H9 (cell line): ENCODE measurements at regions not wholly inside any gene's neighbourhood (a gene's known extent, or its start where the extent isn't known, plus 50 kb on each side); places are given as distances from the start of the nearest gene placed in this dataset.

Experiments
- DNase-seq: peaks from one replicate; pipeline ENCODE4 v3.0.0-alpha.2; 2017
- H2AFZ ChIP-seq: one replicate; pipeline ENCODE4 v1.6.1; 2013; ENCODE audit warnings: mild to moderate bottlenecking, low read length, control low read depth, moderate library complexity
- H2AK5ac ChIP-seq: 2 replicates; pipeline ENCODE4 v1.6.1; 2013; ENCODE audit warnings: low read length, control low read depth, mixed read lengths; ENCODE audit not compliant: insufficient read length
- H2BK120ac ChIP-seq: one replicate; pipeline ENCODE4 v1.6.1; 2013; ENCODE audit warnings: low read depth, mild to moderate bottlenecking, low read length, control low read depth, inconsistent platforms; ENCODE audit not compliant: poor library complexity, severe bottlenecking
- H2BK12ac ChIP-seq: 2 replicates; pipeline ENCODE4 v1.6.1; 2013; ENCODE audit warnings: low read length, control low read depth, mixed read lengths, low read depth; ENCODE audit not compliant: insufficient read length
- H2BK15ac ChIP-seq: 2 replicates; pipeline ENCODE4 v1.6.1; 2013; ENCODE audit warnings: low read depth, low read length, control low read depth
- H2BK20ac ChIP-seq: one replicate; pipeline ENCODE4 v1.6.1; 2013; ENCODE audit warnings: low read depth, mild to moderate bottlenecking, low read length, control low read depth, inconsistent platforms; ENCODE audit not compliant: poor library complexity, severe bottlenecking
- H2BK5ac ChIP-seq: 2 replicates; pipeline ENCODE4 v1.6.1; 2013; ENCODE audit warnings: low read length, control low read depth, mixed read lengths; ENCODE audit not compliant: insufficient read length
- H3K14ac ChIP-seq: 2 replicates; pipeline ENCODE4 v1.6.1; 2013; ENCODE audit warnings: low read length, control low read depth; ENCODE audit not compliant: insufficient read depth
- H3K18ac ChIP-seq: 2 replicates; pipeline ENCODE4 v1.6.1; 2013; ENCODE audit warnings: low read depth, mild to moderate bottlenecking, mixed read lengths, low read length, control low read depth; ENCODE audit not compliant: insufficient read length
- H3K23ac ChIP-seq: 2 replicates; pipeline ENCODE4 v1.6.1; 2013; ENCODE audit warnings: low read length, control low read depth, mixed read lengths, low read depth; ENCODE audit not compliant: insufficient read length
- H3K23me2 ChIP-seq: 2 replicates; pipeline ENCODE4 v1.6.1; 2013; ENCODE audit warnings: low read depth, mild to moderate bottlenecking, mixed read lengths, low read length, control low read depth; ENCODE audit not compliant: insufficient read length, poor library complexity, severe bottlenecking
- H3K27ac ChIP-seq: 2 replicates; pipeline ENCODE4 v1.5.1; 2013; ENCODE audit warnings: low read length, control low read depth, mixed read lengths, low read depth; ENCODE audit not compliant: insufficient read length
- H3K27me3 ChIP-seq: 2 replicates; pipeline ENCODE4 v1.6.1; 2013; ENCODE audit warnings: low read length, control low read depth, inconsistent platforms; ENCODE audit not compliant: insufficient read depth
- H3K4ac ChIP-seq: 2 replicates; pipeline ENCODE4 v1.6.1; 2013; ENCODE audit warnings: low read depth, mild to moderate bottlenecking, control low read depth, inconsistent platforms, low read length, moderate library complexity
- H3K4me1 ChIP-seq: 2 replicates; pipeline ENCODE4 v1.6.1; 2013; ENCODE audit warnings: low read length, control low read depth, inconsistent platforms; ENCODE audit not compliant: insufficient read depth
- H3K4me2 ChIP-seq: 2 replicates; pipeline ENCODE4 v1.6.1; 2013; ENCODE audit warnings: low read length, control low read depth, mixed read lengths; ENCODE audit not compliant: insufficient read length, insufficient read depth
- H3K56ac ChIP-seq: 2 replicates; pipeline ENCODE4 v1.6.1; 2013; ENCODE audit warnings: low read depth, mild to moderate bottlenecking, mixed read lengths, low read length, control low read depth; ENCODE audit not compliant: insufficient read length
- H3K79me1 ChIP-seq: 2 replicates; pipeline ENCODE4 v1.6.1; 2013; ENCODE audit warnings: low read depth, mild to moderate bottlenecking, moderate library complexity, low read length, control low read depth, inconsistent platforms; ENCODE audit not compliant: insufficient read depth, poor library complexity, severe bottlenecking
- H3K79me2 ChIP-seq: 2 replicates; pipeline ENCODE4 v1.6.1; 2013; ENCODE audit warnings: low read length, control low read depth, inconsistent platforms; ENCODE audit not compliant: insufficient read depth
- H3K9ac ChIP-seq: 2 replicates; pipeline ENCODE4 v1.6.1; 2013; ENCODE audit warnings: low read length, control low read depth, mixed read lengths; ENCODE audit not compliant: insufficient read length; ENCODE audit errors: extremely low read depth
- H3K9me3 ChIP-seq: one replicate; pipeline ENCODE4 v1.6.1; 2013; ENCODE audit warnings: low read depth, low read length, inconsistent platforms; ENCODE audit not compliant: control insufficient read depth
- H3T11ph ChIP-seq: one replicate; pipeline ENCODE4 v1.6.1; 2013; ENCODE audit warnings: mild to moderate bottlenecking, low read length, control low read depth, inconsistent platforms
- H4K20me1 ChIP-seq: one replicate; pipeline ENCODE4 v1.6.1; 2013; ENCODE audit not compliant: control insufficient read depth, insufficient read length, insufficient read depth
- H4K5ac ChIP-seq: 2 replicates; pipeline ENCODE4 v1.6.1; 2013; ENCODE audit warnings: low read depth, mild to moderate bottlenecking, mixed read lengths, low read length, control low read depth; ENCODE audit not compliant: insufficient read length
- H4K8ac ChIP-seq: replicated peaks from 2 replicates; pipeline ENCODE4 v1.6.1; 2013; ENCODE audit warnings: low read length, control low read depth, mixed read lengths, low read depth; ENCODE audit not compliant: insufficient read length
- H4K91ac ChIP-seq: 2 replicates; pipeline ENCODE4 v1.6.1; 2013; ENCODE audit warnings: low read depth, mild to moderate bottlenecking, moderate library complexity, mixed read lengths, low read length, control low read depth; ENCODE audit not compliant: insufficient read length
- H3K27ac Mint-ChIP-seq, 3 experiments: 2 replicates in 2 of 3; 3 replicates in 1 of 3; pipeline ENCODE4 v1.8.0; 2020 to 2021; ENCODE audit warnings: mixed read lengths in 3 of 3, mild to moderate bottlenecking in 1 of 3, moderate library complexity in 1 of 3
- H3K27me3 Mint-ChIP-seq: 2 replicates; pipeline ENCODE4 v1.8.0; 2021; ENCODE audit warnings: low read depth, mild to moderate bottlenecking, moderate library complexity, mixed read lengths
- H3K36me3 Mint-ChIP-seq, 3 experiments: 2 replicates in 2 of 3; 3 replicates in 1 of 3; pipeline ENCODE4 v1.8.0; 2020 to 2021; ENCODE audit warnings: low read depth in 3 of 3, mixed read lengths in 3 of 3; ENCODE audit not compliant: insufficient read depth in 1 of 3
- H3K4me1 Mint-ChIP-seq, 2 experiments: 2 replicates each; pipeline ENCODE4 v1.8.0; 2020; ENCODE audit warnings: mixed read lengths in 2 of 2
- H3K4me3 Mint-ChIP-seq, 2 experiments: 2 replicates in 1 of 2; 3 replicates in 1 of 2; pipeline ENCODE4 v1.8.0; 2020 to 2021; ENCODE audit warnings: mild to moderate bottlenecking in 2 of 2, mixed read lengths in 2 of 2, moderate library complexity in 1 of 2
- H3K9me3 Mint-ChIP-seq, 2 experiments: 2 replicates in 1 of 2; 3 replicates in 1 of 2; pipeline ENCODE4 v1.8.0; 2020; ENCODE audit warnings: mild to moderate bottlenecking in 2 of 2, mixed read lengths in 2 of 2, moderate library complexity in 1 of 2
- WGBS: extraction: QIAGEN DNeasy Blood & Tissue Kit; methylation state at CpG from one replicate; pipeline ENCODE4 v1.1.7; 2013; ENCODE audit warnings: missing lambda C conversion rate, low lambda C conversion rate, mixed read lengths; ENCODE audit not compliant: insufficient read length; ENCODE audit errors: extremely low coverage; 5-methylcytosine and 5-hydroxymethylcytosine counted together
- TF ChIP-seq, protein P1 (sequence below): fragments of 200-600 bp; sonication (generic); conservative IDR thresholded peaks from 3 replicates; pipeline ENCODE4 v1.8.0; 2021; ENCODE audit warnings: antibody characterized with exemption, mild to moderate bottlenecking

GRCh38 chr10:36469585-36469984 is 655.8 kb upstream of the ANKRD30A start:
- Histone ChIP-seq H2BK12ac (no peak overlapping the region), H3T11ph (no peak overlapping the region), H3K23ac (no peak overlapping the region), H2BK15ac (no peak overlapping the region), H4K91ac (no peak overlapping the region), H4K8ac (no peak overlapping the region), H3K4me2 (no peak overlapping the region), H3K9ac (no peak overlapping the region), H2BK120ac (no peak overlapping the region), H4K5ac (no peak overlapping the region), H3K9me3 (no peaks in the 10 kb centered on the region), H3K27ac (no peak overlapping the region), H3K14ac (no peak overlapping the region), H3K4me1 (no peaks in the 10 kb centered on the region), H2AFZ (no peak overlapping the region), H3K79me2 (no peaks in the 10 kb centered on the region), H3K18ac (no peak overlapping the region), H2AK5ac (peak overlapping the region; percentile 79), H3K56ac (no peak overlapping the region), H4K20me1 (no peaks in the 10 kb centered on the region), H2BK20ac (no peak overlapping the region), H3K79me1 (no peaks in the 10 kb centered on the region), H3K4ac (no peak overlapping the region), H2BK5ac (no peak overlapping the region), H3K23me2 (no peaks in the 10 kb centered on the region), H3K27me3 (no peaks in the 10 kb centered on the region)
- TF ChIP-seq, protein P1, sequence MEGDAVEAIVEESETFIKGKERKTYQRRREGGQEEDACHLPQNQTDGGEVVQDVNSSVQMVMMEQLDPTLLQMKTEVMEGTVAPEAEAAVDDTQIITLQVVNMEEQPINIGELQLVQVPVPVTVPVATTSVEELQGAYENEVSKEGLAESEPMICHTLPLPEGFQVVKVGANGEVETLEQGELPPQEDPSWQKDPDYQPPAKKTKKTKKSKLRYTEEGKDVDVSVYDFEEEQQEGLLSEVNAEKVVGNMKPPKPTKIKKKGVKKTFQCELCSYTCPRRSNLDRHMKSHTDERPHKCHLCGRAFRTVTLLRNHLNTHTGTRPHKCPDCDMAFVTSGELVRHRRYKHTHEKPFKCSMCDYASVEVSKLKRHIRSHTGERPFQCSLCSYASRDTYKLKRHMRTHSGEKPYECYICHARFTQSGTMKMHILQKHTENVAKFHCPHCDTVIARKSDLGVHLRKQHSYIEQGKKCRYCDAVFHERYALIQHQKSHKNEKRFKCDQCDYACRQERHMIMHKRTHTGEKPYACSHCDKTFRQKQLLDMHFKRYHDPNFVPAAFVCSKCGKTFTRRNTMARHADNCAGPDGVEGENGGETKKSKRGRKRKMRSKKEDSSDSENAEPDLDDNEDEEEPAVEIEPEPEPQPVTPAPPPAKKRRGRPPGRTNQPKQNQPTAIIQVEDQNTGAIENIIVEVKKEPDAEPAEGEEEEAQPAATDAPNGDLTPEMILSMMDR: no peak
- no peaks in the 10 kb centered on the region; a peak in 1 of 4 replicates for H3K4me1 Mint-ChIP-seq
- WGBS: no CpG with 5 or more reads among the region's 2 CpGs
- DNase-seq: no peak
- H3K27me3 Mint-ChIP-seq: no peaks in the 10 kb centered on the region
- no peak overlapping the region for H3K27ac Mint-ChIP-seq
- no peaks in the 10 kb centered on the region for H3K9me3 Mint-ChIP-seq
- H3K4me3 Mint-ChIP-seq: no peak overlapping the region
- peaks cover 0 to 4% (median 0%) of the 10 kb centered on the region in 3 experiments; a peak in 3 of 7 replicates for H3K36me3 Mint-ChIP-seq
